HG03520 (cell line): ENCODE measurements at regions not wholly inside any gene's neighbourhood (a gene's known extent, or its start where the extent isn't known, plus 50 kb on each side); places are given as distances from the start of the nearest gene placed in this dataset.

Experiments used
- ATAC-seq: cut with Tn5 transposase; IDR thresholded peaks from one replicate; pipeline ENCODE4 v1.9.1; 2021; ENCODE audit warnings: mild to moderate bottlenecking, moderate library complexity; ENCODE audit not compliant: unreplicated experiment

GRCh38 chr13:26989957-26990713 is 181.5 kb downstream of the USP12 start:
- ATAC-seq, result no peak

- ATAC-seq, result no peak
These were observed 182.2 kb downstream of the USP12 start for GRCh38 chr13:26989261-26989956.

- no peak for ATAC-seq
These were observed 183.4 kb downstream of the USP12 start for GRCh38 chr13:26988059-26988769.

- no peak for ATAC-seq
These were observed 184.1 kb downstream of the USP12 start for GRCh38 chr13:26987486-26988013.

GRCh38 chr13:26985285-26985878 is 186.2 kb downstream of the USP12 start:
- peak; percentile 65 for ATAC-seq

GRCh38 chr13:26984337-26984736 is 187.3 kb downstream of the USP12 start:
- ATAC-seq, result no peak

- ATAC-seq, result no peak
These were observed 187.9 kb downstream of the USP12 start for GRCh38 chr13:26983543-26984320.

- ATAC-seq, result no peak
These were observed 191.2 kb downstream of the USP12 start for GRCh38 chr13:26980099-26981031.

- no peak for ATAC-seq
These were observed 192.3 kb downstream of the USP12 start for GRCh38 chr13:26979334-26979733.

- ATAC-seq, result no peak
These were observed 193.3 kb downstream of the USP12 start for GRCh38 chr13:26978081-26978860.

- no peak for ATAC-seq
These were observed 194.1 kb downstream of the USP12 start for GRCh38 chr13:26977541-26977940.

GRCh38 chr13:26976313-26976712 is 195.3 kb downstream of the USP12 start:
- no peak for ATAC-seq

GRCh38 chr13:26973946-26974345 is 197.7 kb downstream of the USP12 start:
- ATAC-seq, result no peak

- ATAC-seq, result no peak
These were observed 198.3 kb downstream of the USP12 start for GRCh38 chr13:26973295-26973694.

- ATAC-seq, result peak; percentile 48
These were observed 199.4 kb downstream of the USP12 start for GRCh38 chr13:26971990-26972887.

GRCh38 chr13:26968431-26969341 is 202.9 kb downstream of the USP12 start:
- no peak for ATAC-seq
